GM19239 (cell line): ENCODE measurements at regions not wholly inside any gene's neighbourhood (a gene's known extent, or its start where the extent isn't known, plus 50 kb on each side); places are given as distances from the start of the nearest gene placed in this dataset.

Experiments
- DNase-seq: peaks from one replicate; pipeline ENCODE4 v3.0.0; 2011; ENCODE audit warnings: low spot score; ENCODE audit not compliant: insufficient read length
- FAIRE-seq: peaks from 2 replicates; lab custom pipeline; 2011; peaks lifted over from hg19 to GRCh38; lab: Jason Lieb, UNC

GRCh38 chr10:52526251-52526823 lies 212.3 kb downstream of the DKK1 start:
- DNase-seq (no peak), FAIRE-seq (no peak)

- DNase-seq (no peak), FAIRE-seq (no peak)
Measured at GRCh38 chr10:52532650-52533290, 218.7 kb downstream of the DKK1 start.

GRCh38 chr10:52533986-52534385 lies 219.9 kb downstream of the DKK1 start:
- DNase-seq (no peak), FAIRE-seq (no peak)

GRCh38 chr10:52539463-52539862 lies 225.4 kb downstream of the DKK1 start:
- no peak for FAIRE-seq
- no peak for DNase-seq

- FAIRE-seq (no peak), DNase-seq (no peak)
Measured at GRCh38 chr10:52540479-52540984, 226.5 kb downstream of the DKK1 start.

- FAIRE-seq (no peak), DNase-seq (no peak)
Measured at GRCh38 chr10:52541006-52541473, 227.0 kb downstream of the DKK1 start.

- FAIRE-seq (no peak), DNase-seq (no peak)
Measured at GRCh38 chr10:52542906-52543305, 228.8 kb downstream of the DKK1 start.

- DNase-seq (no peak), FAIRE-seq (no peak)
Measured at GRCh38 chr10:52551046-52551445, 221.5 kb downstream of the MBL2 start.

GRCh38 chr10:52558090-52558489 lies 214.5 kb downstream of the MBL2 start:
- no peak for DNase-seq
- no peak for FAIRE-seq

- FAIRE-seq (no peak), DNase-seq (no peak)
Measured at GRCh38 chr10:52561322-52561721, 211.3 kb downstream of the MBL2 start.

GRCh38 chr10:52563360-52563759 lies 209.2 kb downstream of the MBL2 start:
- FAIRE-seq (no peak), DNase-seq (no peak)

GRCh38 chr10:52566471-52567246 lies 205.9 kb downstream of the MBL2 start:
- no peak for DNase-seq
- FAIRE-seq: peak; percentile 71

GRCh38 chr10:52567247-52567580 lies 205.4 kb downstream of the MBL2 start:
- no peak for FAIRE-seq
- DNase-seq: no peak

GRCh38 chr10:52568309-52568708 lies 204.3 kb downstream of the MBL2 start:
- FAIRE-seq (no peak), DNase-seq (no peak)

- FAIRE-seq: no peak
- DNase-seq: no peak
Measured at GRCh38 chr10:52570490-52570889, 202.1 kb downstream of the MBL2 start.

- DNase-seq (no peak), FAIRE-seq (no peak)
Measured at GRCh38 chr10:52571018-52571417, 201.6 kb downstream of the MBL2 start.

GRCh38 chr10:52571516-52572182 lies 200.9 kb downstream of the MBL2 start:
- DNase-seq: no peak

GRCh38 chr10:52573347-52573746 lies 199.2 kb downstream of the MBL2 start:
- DNase-seq: no peak
- no peak for FAIRE-seq

More at GRCh38 chr10:52571516-52572182, 200.9 kb downstream of the MBL2 start:
- FAIRE-seq: no peak

- DNase-seq (no peak), FAIRE-seq (no peak)
Measured at GRCh38 chr10:52574697-52575096, 197.9 kb downstream of the MBL2 start.

- no peak for FAIRE-seq
- no peak for DNase-seq
Measured at GRCh38 chr10:52577047-52577446, 195.5 kb downstream of the MBL2 start.
